IPS-18a (cell line): ENCODE measurements at regions not wholly inside any gene's neighbourhood (a gene's known extent, or its start where the extent isn't known, plus 50 kb on each side); places are given as distances from the start of the nearest gene placed in this dataset.

Experiments used
- H3K27ac ChIP-seq: one replicate; pipeline ENCODE4 v1.5.1; 2013; ENCODE audit warnings: low read length
- H3K27me3 ChIP-seq: one replicate; pipeline ENCODE4 v1.6.1; 2013; ENCODE audit warnings: mild to moderate bottlenecking, low read length; ENCODE audit not compliant: control insufficient read depth, insufficient read depth
- H3K36me3 ChIP-seq: one replicate; pipeline ENCODE4 v1.6.1; 2013; ENCODE audit warnings: low read depth, low read length; ENCODE audit not compliant: control insufficient read depth
- H3K4me1 ChIP-seq: one replicate; pipeline ENCODE4 v1.6.1; 2013; ENCODE audit warnings: low read depth, low read length; ENCODE audit not compliant: control insufficient read depth
- H3K4me3 ChIP-seq: one replicate; pipeline ENCODE4 v1.5.1; 2013; ENCODE audit warnings: low read length
- H3K9ac ChIP-seq: one replicate; pipeline ENCODE4 v1.6.1; 2013; ENCODE audit warnings: mild to moderate bottlenecking, low read length, moderate library complexity
- H3K9me3 ChIP-seq: one replicate; pipeline ENCODE4 v1.6.1; 2013; ENCODE audit warnings: low read depth, low read length; ENCODE audit not compliant: control insufficient read depth

GRCh38 chr2:147250652-147251356 is 594.0 kb upstream of the ACVR2A start:
- H3K4me3 ChIP-seq: no peak overlapping the region
- H3K9me3 ChIP-seq: no peaks in the 10 kb centered on the region
- no peaks in the 10 kb centered on the region for H3K27me3 ChIP-seq
- no peaks in the 10 kb centered on the region for H3K4me1 ChIP-seq
- no peak overlapping the region for H3K9ac ChIP-seq
- no peaks in the 10 kb centered on the region for H3K36me3 ChIP-seq
- no peak overlapping the region for H3K27ac ChIP-seq

- Histone ChIP-seq H3K27me3 (no peaks in the 10 kb centered on the region), H3K36me3 (no peaks in the 10 kb centered on the region), H3K9me3 (no peaks in the 10 kb centered on the region), H3K4me1 (no peaks in the 10 kb centered on the region), H3K27ac (no peak overlapping the region), H3K9ac (no peak overlapping the region), H3K4me3 (no peak overlapping the region)
These were observed 597.1 kb upstream of the ACVR2A start for GRCh38 chr2:147247749-147248148.

GRCh38 chr2:147242445-147242844 is 602.4 kb upstream of the ACVR2A start:
- Histone ChIP-seq H3K27me3 (no peaks in the 10 kb centered on the region), H3K4me1 (no peaks in the 10 kb centered on the region), H3K4me3 (no peak overlapping the region), H3K27ac (no peak overlapping the region), H3K9ac (no peak overlapping the region), H3K36me3 (no peaks in the 10 kb centered on the region), H3K9me3 (no peaks in the 10 kb centered on the region)

- no peaks in the 10 kb centered on the region for H3K4me1 ChIP-seq
- no peaks in the 10 kb centered on the region for H3K9me3 ChIP-seq
- no peak overlapping the region for H3K4me3 ChIP-seq
- no peak overlapping the region for H3K9ac ChIP-seq
- no peaks in the 10 kb centered on the region for H3K36me3 ChIP-seq
- no peak overlapping the region for H3K27ac ChIP-seq
- no peaks in the 10 kb centered on the region for H3K27me3 ChIP-seq
These were observed 608.2 kb upstream of the ACVR2A start for GRCh38 chr2:147236601-147237000.

- no peaks in the 10 kb centered on the region for H3K9me3 ChIP-seq
- H3K4me1 ChIP-seq: no peaks in the 10 kb centered on the region
- H3K27me3 ChIP-seq: no peaks in the 10 kb centered on the region
- no peak overlapping the region for H3K27ac ChIP-seq
- H3K4me3 ChIP-seq: no peak overlapping the region
- no peaks in the 10 kb centered on the region for H3K36me3 ChIP-seq
- H3K9ac ChIP-seq: no peak overlapping the region
These were observed 612.6 kb upstream of the ACVR2A start for GRCh38 chr2:147232225-147232669.

GRCh38 chr2:147231607-147232006 is 613.2 kb upstream of the ACVR2A start:
- H3K27ac ChIP-seq: no peak overlapping the region

GRCh38 chr2:147231081-147231480 is 613.7 kb upstream of the ACVR2A start:
- no peak overlapping the region for H3K27ac ChIP-seq
- no peaks in the 10 kb centered on the region for H3K27me3 ChIP-seq
- no peak overlapping the region for H3K9ac ChIP-seq
- no peaks in the 10 kb centered on the region for H3K36me3 ChIP-seq
- no peaks in the 10 kb centered on the region for H3K9me3 ChIP-seq
- H3K4me3 ChIP-seq: no peak overlapping the region
- H3K4me1 ChIP-seq: no peaks in the 10 kb centered on the region

More at GRCh38 chr2:147231607-147232006, 613.2 kb upstream of the ACVR2A start:
- Histone ChIP-seq H3K9me3 (no peaks in the 10 kb centered on the region), H3K36me3 (no peaks in the 10 kb centered on the region), H3K27me3 (no peaks in the 10 kb centered on the region), H3K4me1 (no peaks in the 10 kb centered on the region), H3K9ac (no peak overlapping the region), H3K4me3 (no peak overlapping the region)

- Histone ChIP-seq H3K4me3 (no peak overlapping the region), H3K36me3 (no peaks in the 10 kb centered on the region), H3K9me3 (no peaks in the 10 kb centered on the region), H3K4me1 (peaks cover 6% of the 10 kb centered on the region), H3K9ac (no peak overlapping the region), H3K27me3 (no peaks in the 10 kb centered on the region), H3K27ac (no peak overlapping the region)
These were observed 617.5 kb upstream of the ACVR2A start for GRCh38 chr2:147227313-147227712.

- Histone ChIP-seq H3K27ac (no peak overlapping the region), H3K9me3 (no peaks in the 10 kb centered on the region), H3K4me1 (peaks cover 6% of the 10 kb centered on the region), H3K4me3 (no peak overlapping the region), H3K27me3 (no peaks in the 10 kb centered on the region), H3K9ac (no peak overlapping the region), H3K36me3 (no peaks in the 10 kb centered on the region)
These were observed 620.8 kb upstream of the ACVR2A start for GRCh38 chr2:147224070-147224469.

- H3K9me3 ChIP-seq: no peaks in the 10 kb centered on the region
- H3K4me1 ChIP-seq: peaks cover 6% of the 10 kb centered on the region
- no peaks in the 10 kb centered on the region for H3K27me3 ChIP-seq
- no peaks in the 10 kb centered on the region for H3K36me3 ChIP-seq
- H3K4me3 ChIP-seq: no peak overlapping the region
- no peak overlapping the region for H3K9ac ChIP-seq
- no peak overlapping the region for H3K27ac ChIP-seq
These were observed 621.2 kb upstream of the ACVR2A start for GRCh38 chr2:147223553-147224060.

- Histone ChIP-seq H3K27ac (no peak overlapping the region), H3K4me3 (no peak overlapping the region), H3K36me3 (no peaks in the 10 kb centered on the region)
These were observed 621.7 kb upstream of the ACVR2A start for GRCh38 chr2:147223119-147223518.

GRCh38 chr2:147222506-147222905 is 622.3 kb upstream of the ACVR2A start:
- no peak overlapping the region for H3K9ac ChIP-seq
- H3K27me3 ChIP-seq: no peaks in the 10 kb centered on the region
- H3K4me1 ChIP-seq: peaks cover 6% of the 10 kb centered on the region
- H3K27ac ChIP-seq: no peak overlapping the region
- peaks cover under 1% of the 10 kb centered on the region for H3K9me3 ChIP-seq
- no peak overlapping the region for H3K4me3 ChIP-seq
- H3K36me3 ChIP-seq: no peaks in the 10 kb centered on the region

More at GRCh38 chr2:147223119-147223518, 621.7 kb upstream of the ACVR2A start:
- peaks cover 6% of the 10 kb centered on the region for H3K4me1 ChIP-seq
- no peaks in the 10 kb centered on the region for H3K9me3 ChIP-seq
- H3K27me3 ChIP-seq: no peaks in the 10 kb centered on the region
- H3K9ac ChIP-seq: no peak overlapping the region
